Nephron progenitor cell (in vitro differentiated cells): ENCODE measurements at regions not wholly inside any gene's neighbourhood (a gene's known extent, or its start where the extent isn't known, plus 50 kb on each side); places are given as distances from the start of the nearest gene placed in this dataset.

Experiments
- DNase-seq: peaks from one replicate; pipeline ENCODE4 v3.0.0; 2021
- H3K27ac Mint-ChIP-seq: 2 replicates; pipeline ENCODE4 v1.8.0; 2021; ENCODE audit warnings: mild to moderate bottlenecking, moderate library complexity, mixed read lengths
- H3K27me3 Mint-ChIP-seq: 2 replicates; pipeline ENCODE4 v1.8.0; 2021; ENCODE audit warnings: mild to moderate bottlenecking, low read depth, mixed read lengths; ENCODE audit not compliant: poor library complexity
- H3K36me3 Mint-ChIP-seq: 2 replicates; pipeline ENCODE4 v1.8.0; 2021; ENCODE audit warnings: low read depth, mixed read lengths
- H3K4me1 Mint-ChIP-seq: 2 replicates; pipeline ENCODE4 v1.8.0; 2021; ENCODE audit warnings: mixed read lengths
- H3K4me3 Mint-ChIP-seq: 2 replicates; pipeline ENCODE4 v1.8.0; 2021; ENCODE audit warnings: mild to moderate bottlenecking, moderate library complexity, mixed read lengths
- H3K9me3 Mint-ChIP-seq: 2 replicates; pipeline ENCODE4 v1.8.0; 2021; ENCODE audit warnings: mild to moderate bottlenecking, moderate library complexity, mixed read lengths
- TF ChIP-seq, protein P1 (sequence below): fragments of 200-600 bp; sonication (generic); IDR thresholded peaks from 2 replicates; pipeline ENCODE4 v1.5.0; 2021; ENCODE audit warnings: antibody characterized with exemption

DNA sequence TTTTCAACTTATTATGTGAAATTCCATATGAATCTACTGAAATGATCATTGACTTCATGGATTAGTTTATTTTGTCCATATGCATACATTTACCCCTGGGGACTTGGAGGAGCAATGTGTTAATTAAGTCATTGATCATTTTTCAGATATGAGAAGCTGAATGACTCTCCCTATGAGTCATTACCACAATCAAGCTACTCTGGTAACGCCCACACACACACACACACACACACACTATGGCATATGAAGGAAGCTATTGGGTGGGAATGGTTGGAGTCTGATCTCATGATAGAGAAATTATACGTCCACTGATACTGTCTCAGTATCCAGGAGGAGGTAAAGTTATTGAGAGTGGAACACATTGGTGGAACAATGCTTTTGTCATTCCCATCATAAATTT lies 528.9 kb downstream of the AGTPBP1 start:
- Mint-ChIP-seq H3K4me3 (no peak overlapping the region), H3K4me1 (peaks cover 31% of the 10 kb centered on the region), H3K36me3 (peaks cover 2% of the 10 kb centered on the region), H3K9me3 (peaks cover 4% of the 10 kb centered on the region), H3K27me3 (peaks cover 3% of the 10 kb centered on the region), H3K27ac (no peak overlapping the region)
- no peak for DNase-seq
- TF ChIP-seq, protein P1, sequence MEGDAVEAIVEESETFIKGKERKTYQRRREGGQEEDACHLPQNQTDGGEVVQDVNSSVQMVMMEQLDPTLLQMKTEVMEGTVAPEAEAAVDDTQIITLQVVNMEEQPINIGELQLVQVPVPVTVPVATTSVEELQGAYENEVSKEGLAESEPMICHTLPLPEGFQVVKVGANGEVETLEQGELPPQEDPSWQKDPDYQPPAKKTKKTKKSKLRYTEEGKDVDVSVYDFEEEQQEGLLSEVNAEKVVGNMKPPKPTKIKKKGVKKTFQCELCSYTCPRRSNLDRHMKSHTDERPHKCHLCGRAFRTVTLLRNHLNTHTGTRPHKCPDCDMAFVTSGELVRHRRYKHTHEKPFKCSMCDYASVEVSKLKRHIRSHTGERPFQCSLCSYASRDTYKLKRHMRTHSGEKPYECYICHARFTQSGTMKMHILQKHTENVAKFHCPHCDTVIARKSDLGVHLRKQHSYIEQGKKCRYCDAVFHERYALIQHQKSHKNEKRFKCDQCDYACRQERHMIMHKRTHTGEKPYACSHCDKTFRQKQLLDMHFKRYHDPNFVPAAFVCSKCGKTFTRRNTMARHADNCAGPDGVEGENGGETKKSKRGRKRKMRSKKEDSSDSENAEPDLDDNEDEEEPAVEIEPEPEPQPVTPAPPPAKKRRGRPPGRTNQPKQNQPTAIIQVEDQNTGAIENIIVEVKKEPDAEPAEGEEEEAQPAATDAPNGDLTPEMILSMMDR, result no peak

GRCh38 chr9:85212209-85212608 lies 529.5 kb downstream of the AGTPBP1 start:
- TF ChIP-seq, protein P1, result no peak
- peaks cover 11% of the 10 kb centered on the region for H3K9me3 Mint-ChIP-seq
- no peak overlapping the region for H3K4me3 Mint-ChIP-seq
- H3K36me3 Mint-ChIP-seq, result peaks cover 6% of the 10 kb centered on the region
- peaks cover 3% of the 10 kb centered on the region for H3K27me3 Mint-ChIP-seq
- H3K4me1 Mint-ChIP-seq, result peaks cover 31% of the 10 kb centered on the region
- DNase-seq, result no peak
- H3K27ac Mint-ChIP-seq, result no peak overlapping the region

- TF ChIP-seq, protein P1, result no peak
- no peak overlapping the region for H3K27ac Mint-ChIP-seq
- peaks cover 6% of the 10 kb centered on the region for H3K36me3 Mint-ChIP-seq
- DNase-seq, result no peak
- H3K27me3 Mint-ChIP-seq, result no peaks in the 10 kb centered on the region
- peaks cover 23% of the 10 kb centered on the region for H3K4me1 Mint-ChIP-seq
- H3K4me3 Mint-ChIP-seq, result no peak overlapping the region
- H3K9me3 Mint-ChIP-seq, result peaks cover 16% of the 10 kb centered on the region
Measured at GRCh38 chr9:85208666-85209065, 533.1 kb downstream of the AGTPBP1 start.

GRCh38 chr9:85204176-85204575 lies 534.6 kb downstream of the NTRK2 start:
- Mint-ChIP-seq H3K4me1 (no peaks in the 10 kb centered on the region), H3K27me3 (peaks cover 3% of the 10 kb centered on the region), H3K4me3 (no peak overlapping the region), H3K27ac (no peak overlapping the region), H3K36me3 (peaks cover 6% of the 10 kb centered on the region), H3K9me3 (peaks cover 20% of the 10 kb centered on the region)
- TF ChIP-seq, protein P1, result no peak
- no peak for DNase-seq

DNA sequence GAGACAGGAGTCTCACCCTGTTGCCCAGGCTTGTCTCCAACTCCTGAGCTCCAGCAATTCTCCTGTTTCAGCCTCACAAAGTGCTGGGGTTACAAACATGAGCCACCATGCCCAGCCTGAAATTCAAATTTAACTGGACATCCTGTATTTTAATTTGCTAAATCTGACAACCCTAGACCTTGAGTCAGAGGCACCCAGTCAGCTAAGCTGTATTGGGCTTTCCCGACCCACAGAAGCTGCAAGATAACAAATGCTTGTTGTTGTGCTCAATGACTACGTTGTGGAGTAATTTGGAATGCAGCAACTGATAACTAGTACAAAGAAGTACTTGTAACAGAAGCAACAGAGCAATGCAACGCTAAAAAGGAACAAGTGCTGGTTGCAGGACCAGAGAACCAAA lies 533.1 kb downstream of the NTRK2 start:
- H3K4me3 Mint-ChIP-seq, result no peak overlapping the region
- peaks cover 13% of the 10 kb centered on the region for H3K9me3 Mint-ChIP-seq
- DNase-seq, result no peak
- H3K4me1 Mint-ChIP-seq, result no peaks in the 10 kb centered on the region
- H3K27me3 Mint-ChIP-seq, result peaks cover 3% of the 10 kb centered on the region
- H3K27ac Mint-ChIP-seq, result no peak overlapping the region
- H3K36me3 Mint-ChIP-seq, result peaks cover 1% of the 10 kb centered on the region
- TF ChIP-seq, protein P1, result no peak

- no peak for DNase-seq
- peak overlapping the region; percentile 48 for H3K27ac Mint-ChIP-seq
- H3K9me3 Mint-ChIP-seq, result peaks cover 4% of the 10 kb centered on the region
- H3K4me1 Mint-ChIP-seq, result no peaks in the 10 kb centered on the region
- TF ChIP-seq, protein P1, result no peak
- H3K4me3 Mint-ChIP-seq, result no peak overlapping the region
- H3K36me3 Mint-ChIP-seq, result no peaks in the 10 kb centered on the region
- H3K27me3 Mint-ChIP-seq, result peaks cover 3% of the 10 kb centered on the region
Measured at GRCh38 chr9:85200726-85201404, 531.3 kb downstream of the NTRK2 start.
